ENCODE measurements at regions not wholly inside any gene's neighbourhood (a gene's known extent, or its start where the extent isn't known, plus 50 kb on each side); places are given as distances from the start of the nearest gene placed in this dataset.

GRCh38 chr2:16141641-16141921 lies 201.2 kb downstream of the MYCN start:
- no peak for DNase-seq

GRCh38 chr2:16140771-16141640 lies 200.7 kb downstream of the MYCN start:
- DNase-seq, result no peak

GRCh38 chr2:16139663-16140615 lies 199.6 kb downstream of the MYCN start:
- DNase-seq, result no peak

- DNase-seq, result no peak
These were observed 198.7 kb downstream of the MYCN start for GRCh38 chr2:16138811-16139662.

GRCh38 chr2:16137080-16137755 lies 196.9 kb downstream of the MYCN start:
- DNase-seq, result no peak

GRCh38 chr2:16136461-16137035 lies 196.2 kb downstream of the MYCN start:
- DNase-seq, result no peak

- no peak for DNase-seq
These were observed 195.6 kb downstream of the MYCN start for GRCh38 chr2:16135913-16136310.

GRCh38 chr2:16135196-16135912 lies 195.0 kb downstream of the MYCN start:
- DNase-seq, result no peak

GRCh38 chr2:16134436-16135165 lies 194.3 kb downstream of the MYCN start:
- DNase-seq, result no peak

- DNase-seq, result no peak
These were observed 190.6 kb downstream of the MYCN start for GRCh38 chr2:16130906-16131400.

GRCh38 chr2:16130541-16130880 lies 190.2 kb downstream of the MYCN start:
- no peak for DNase-seq

- no peak for DNase-seq
These were observed 189.6 kb downstream of the MYCN start for GRCh38 chr2:16129716-16130540.

GRCh38 chr2:16128746-16129610 lies 188.6 kb downstream of the MYCN start:
- DNase-seq, result no peak

GRCh38 chr2:16127958-16128357 lies 187.6 kb downstream of the MYCN start:
- no peak for DNase-seq

GRCh38 chr2:16127276-16127940 lies 187.1 kb downstream of the MYCN start:
- DNase-seq, result no peak

- DNase-seq, result no peak
These were observed 186.3 kb downstream of the MYCN start for GRCh38 chr2:16126517-16127275.

Measured in CD4-positive, alpha-beta T cell treated with Interferon gamma for 1 hour (primary cell).